ENCODE measurements at regions not wholly inside any gene's neighbourhood (a gene's known extent, or its start where the extent isn't known, plus 50 kb on each side); places are given as distances from the start of the nearest gene placed in this dataset.
"Not testable (repeated sequence)": the region's sequence is repeated elsewhere in the genome, so short reads cannot be mapped to it uniquely, and the experiment has no call there.

DNA sequence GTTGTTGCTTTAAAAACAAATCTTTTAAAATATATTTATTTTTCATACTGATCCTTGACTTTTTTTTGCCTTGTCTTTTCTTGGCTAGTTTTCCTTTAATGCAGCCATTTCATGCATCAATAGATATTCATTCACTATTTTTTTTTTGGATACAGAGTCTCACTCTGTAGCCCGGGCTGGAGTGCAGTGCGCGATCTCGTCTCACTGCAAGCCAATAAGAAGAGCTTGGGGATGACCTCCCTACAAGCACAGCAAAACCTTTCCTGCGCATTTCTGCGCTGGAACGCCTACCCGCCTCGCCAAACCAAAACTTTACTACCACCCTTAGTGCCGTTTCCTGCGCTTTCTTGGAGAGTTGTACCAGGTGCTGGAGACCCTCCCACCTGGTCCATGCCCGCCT lies 161.3 kb upstream of the ZNG1E start:
- TF ChIP-seq, protein P1, sequence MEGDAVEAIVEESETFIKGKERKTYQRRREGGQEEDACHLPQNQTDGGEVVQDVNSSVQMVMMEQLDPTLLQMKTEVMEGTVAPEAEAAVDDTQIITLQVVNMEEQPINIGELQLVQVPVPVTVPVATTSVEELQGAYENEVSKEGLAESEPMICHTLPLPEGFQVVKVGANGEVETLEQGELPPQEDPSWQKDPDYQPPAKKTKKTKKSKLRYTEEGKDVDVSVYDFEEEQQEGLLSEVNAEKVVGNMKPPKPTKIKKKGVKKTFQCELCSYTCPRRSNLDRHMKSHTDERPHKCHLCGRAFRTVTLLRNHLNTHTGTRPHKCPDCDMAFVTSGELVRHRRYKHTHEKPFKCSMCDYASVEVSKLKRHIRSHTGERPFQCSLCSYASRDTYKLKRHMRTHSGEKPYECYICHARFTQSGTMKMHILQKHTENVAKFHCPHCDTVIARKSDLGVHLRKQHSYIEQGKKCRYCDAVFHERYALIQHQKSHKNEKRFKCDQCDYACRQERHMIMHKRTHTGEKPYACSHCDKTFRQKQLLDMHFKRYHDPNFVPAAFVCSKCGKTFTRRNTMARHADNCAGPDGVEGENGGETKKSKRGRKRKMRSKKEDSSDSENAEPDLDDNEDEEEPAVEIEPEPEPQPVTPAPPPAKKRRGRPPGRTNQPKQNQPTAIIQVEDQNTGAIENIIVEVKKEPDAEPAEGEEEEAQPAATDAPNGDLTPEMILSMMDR (IDR thresholded peaks at IDR 0.05) = not testable (repeated sequence)
- TF ChIP-seq POLR2A (IDR thresholded peaks at IDR 0.05) = not testable (repeated sequence)

All from gastroesophageal sphincter (tissue), 3 donors.